ENCODE measurements at regions not wholly inside any gene's neighbourhood (a gene's known extent, or its start where the extent isn't known, plus 50 kb on each side); places are given as distances from the start of the nearest gene placed in this dataset.
"Not testable (repeated sequence)": the region's sequence is repeated elsewhere in the genome, so short reads cannot be mapped to it uniquely, and the experiment has no call there.

DNA sequence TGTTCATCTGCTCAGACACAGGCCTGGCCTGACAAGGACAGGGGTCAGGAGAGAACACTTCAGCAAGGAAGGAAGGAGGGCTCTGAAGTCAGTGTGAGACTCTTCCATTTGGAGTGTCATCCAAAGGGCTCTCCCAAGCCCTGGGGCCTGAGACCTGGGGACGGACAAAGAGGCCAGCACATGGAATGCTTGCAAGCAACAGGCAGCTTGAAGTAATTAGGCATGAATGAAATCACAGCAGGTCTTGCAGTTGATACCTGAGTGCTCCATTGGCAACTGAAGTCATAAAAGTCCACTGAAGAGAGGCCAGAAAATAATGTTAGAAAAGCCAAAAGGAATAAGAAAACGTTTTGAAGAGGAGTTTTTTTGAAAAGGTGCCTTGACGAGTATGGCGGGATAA, 231.7 kb downstream of the VAPA start:
- DNase-seq (no peak), ATAC-seq (no peak)
- H3K27me3 ChIP-seq = no peaks in the 10 kb centered on the region
- TF ChIP-seq, protein P1, sequence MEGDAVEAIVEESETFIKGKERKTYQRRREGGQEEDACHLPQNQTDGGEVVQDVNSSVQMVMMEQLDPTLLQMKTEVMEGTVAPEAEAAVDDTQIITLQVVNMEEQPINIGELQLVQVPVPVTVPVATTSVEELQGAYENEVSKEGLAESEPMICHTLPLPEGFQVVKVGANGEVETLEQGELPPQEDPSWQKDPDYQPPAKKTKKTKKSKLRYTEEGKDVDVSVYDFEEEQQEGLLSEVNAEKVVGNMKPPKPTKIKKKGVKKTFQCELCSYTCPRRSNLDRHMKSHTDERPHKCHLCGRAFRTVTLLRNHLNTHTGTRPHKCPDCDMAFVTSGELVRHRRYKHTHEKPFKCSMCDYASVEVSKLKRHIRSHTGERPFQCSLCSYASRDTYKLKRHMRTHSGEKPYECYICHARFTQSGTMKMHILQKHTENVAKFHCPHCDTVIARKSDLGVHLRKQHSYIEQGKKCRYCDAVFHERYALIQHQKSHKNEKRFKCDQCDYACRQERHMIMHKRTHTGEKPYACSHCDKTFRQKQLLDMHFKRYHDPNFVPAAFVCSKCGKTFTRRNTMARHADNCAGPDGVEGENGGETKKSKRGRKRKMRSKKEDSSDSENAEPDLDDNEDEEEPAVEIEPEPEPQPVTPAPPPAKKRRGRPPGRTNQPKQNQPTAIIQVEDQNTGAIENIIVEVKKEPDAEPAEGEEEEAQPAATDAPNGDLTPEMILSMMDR (IDR thresholded peaks at IDR 0.05) = no peak
- H3K4me3 ChIP-seq = no peak overlapping the region
- no peaks in the 10 kb centered on the region for H3K36me3 ChIP-seq
- H3K9me3 ChIP-seq = no peaks in the 10 kb centered on the region
- H3K27ac ChIP-seq = no peak overlapping the region
- intact Hi-C loops (cut with DNase I) = no loop called here
- H3K4me1 ChIP-seq = peaks cover 7 to 9% of the 10 kb centered on the region in 2 donors

DNA sequence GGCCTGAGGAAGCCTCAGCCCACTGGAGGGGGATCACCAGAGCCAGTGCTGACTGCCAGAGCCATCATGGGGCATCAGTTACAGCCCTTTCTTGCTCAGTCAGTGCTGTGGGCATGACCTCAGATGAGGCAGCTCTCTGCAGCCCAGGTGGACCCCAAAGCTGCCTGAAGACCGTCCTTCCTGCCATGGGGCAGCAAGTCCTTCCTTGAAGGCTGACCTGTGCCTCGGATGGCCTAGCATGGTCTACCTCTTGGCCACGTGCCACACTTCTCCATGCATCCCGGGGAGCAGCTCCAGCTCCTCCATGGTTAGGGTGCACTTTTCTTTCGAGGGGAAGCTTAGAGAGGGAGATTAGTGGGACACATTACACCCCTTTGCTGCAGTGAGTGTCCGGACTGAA, 233.4 kb downstream of the VAPA start:
- peaks cover 0 to 4% of the 10 kb centered on the region in 2 donors for H3K4me1 ChIP-seq
- H3K9me3 ChIP-seq = no peaks in the 10 kb centered on the region
- ATAC-seq (no peak), DNase-seq (no peak)
- no peaks in the 10 kb centered on the region for H3K27me3 ChIP-seq
- no peak overlapping the region for H3K4me3 ChIP-seq
- intact Hi-C loops (cut with DNase I) = no loop called here
- H3K36me3 ChIP-seq = no peaks in the 10 kb centered on the region
- no peak overlapping the region for H3K27ac ChIP-seq
- TF ChIP-seq, protein P1 (IDR thresholded peaks at IDR 0.05) = no peak

DNA sequence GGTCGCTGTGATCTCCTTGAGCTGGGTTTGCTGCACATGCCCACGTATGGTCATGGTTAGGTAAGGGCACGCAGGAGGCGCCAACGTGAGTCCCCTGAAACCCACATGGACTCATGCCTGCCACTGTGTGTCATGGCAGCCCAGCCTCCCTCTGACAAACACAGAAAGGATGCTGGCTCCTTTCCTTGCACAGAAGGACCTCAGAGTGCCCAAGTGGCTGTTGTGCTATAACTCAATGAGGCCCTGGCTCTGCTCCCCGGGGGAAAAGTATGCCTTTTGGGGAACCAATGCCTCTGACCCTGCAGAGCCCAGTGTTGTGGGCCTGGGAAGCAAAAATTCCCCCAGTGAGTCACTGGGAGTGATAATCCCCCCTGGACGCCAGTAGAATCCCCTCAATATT, 233.9 kb downstream of the VAPA start:
- no peaks in the 10 kb centered on the region for H3K4me1 ChIP-seq
- intact Hi-C loops (cut with DNase I) = no loop called here

DNA sequence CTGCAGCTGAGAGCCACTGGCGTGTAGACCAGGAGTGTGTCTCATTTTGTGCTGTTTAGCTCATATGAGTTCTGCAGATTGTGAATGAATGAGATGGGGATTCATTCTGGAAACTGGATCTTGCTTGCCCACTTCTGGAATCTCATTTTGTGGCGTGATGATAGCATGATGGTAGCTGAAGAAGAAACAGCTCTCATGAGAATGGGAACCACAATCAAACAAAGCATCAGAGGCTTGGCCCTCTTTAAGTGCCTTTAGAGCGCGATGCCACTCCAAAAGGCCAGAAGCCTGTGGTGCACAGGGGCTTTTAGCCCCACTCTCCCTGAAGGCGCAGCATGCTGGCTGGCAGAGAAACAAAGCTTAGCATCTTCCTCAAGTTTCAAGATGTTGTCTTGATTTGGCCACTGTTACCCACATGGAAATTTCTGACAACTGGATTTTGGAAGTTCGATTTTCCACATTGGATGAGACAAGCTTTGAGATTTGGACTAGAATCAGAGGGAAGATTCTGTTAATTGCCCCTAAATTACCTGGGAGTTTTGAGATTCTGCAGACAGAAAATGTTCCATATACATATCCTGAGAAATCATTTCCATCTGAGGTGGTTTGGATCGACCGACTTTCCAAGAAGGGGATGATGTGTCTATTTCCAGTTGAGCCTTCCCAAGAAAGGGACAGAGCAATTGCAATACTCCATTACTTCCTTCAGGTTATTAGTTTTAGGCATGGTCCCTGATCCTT, 234.5 kb downstream of the VAPA start:
- no peaks in the 10 kb centered on the region for H3K4me1 ChIP-seq
- no peaks in the 10 kb centered on the region for H3K27me3 ChIP-seq
- no peak for DNase-seq
- no peak overlapping the region for H3K4me3 ChIP-seq
- intact Hi-C loops (cut with DNase I) = no loop called here
- H3K9me3 ChIP-seq = no peaks in the 10 kb centered on the region
- TF ChIP-seq, protein P1 (IDR thresholded peaks at IDR 0.05) = no peak
- no peak for ATAC-seq
- H3K36me3 ChIP-seq = no peaks in the 10 kb centered on the region
- no peak overlapping the region for H3K27ac ChIP-seq

More for the DNA sequence above, 233.9 kb downstream of the VAPA start:
- H3K27me3 ChIP-seq = no peaks in the 10 kb centered on the region
- H3K27ac ChIP-seq = no peak overlapping the region
- no peak for DNase-seq
- no peak overlapping the region for H3K4me3 ChIP-seq
- H3K9me3 ChIP-seq = no peaks in the 10 kb centered on the region
- TF ChIP-seq, protein P1 (IDR thresholded peaks at IDR 0.05) = no peak
- no peaks in the 10 kb centered on the region for H3K36me3 ChIP-seq
- ATAC-seq = no peak

DNA sequence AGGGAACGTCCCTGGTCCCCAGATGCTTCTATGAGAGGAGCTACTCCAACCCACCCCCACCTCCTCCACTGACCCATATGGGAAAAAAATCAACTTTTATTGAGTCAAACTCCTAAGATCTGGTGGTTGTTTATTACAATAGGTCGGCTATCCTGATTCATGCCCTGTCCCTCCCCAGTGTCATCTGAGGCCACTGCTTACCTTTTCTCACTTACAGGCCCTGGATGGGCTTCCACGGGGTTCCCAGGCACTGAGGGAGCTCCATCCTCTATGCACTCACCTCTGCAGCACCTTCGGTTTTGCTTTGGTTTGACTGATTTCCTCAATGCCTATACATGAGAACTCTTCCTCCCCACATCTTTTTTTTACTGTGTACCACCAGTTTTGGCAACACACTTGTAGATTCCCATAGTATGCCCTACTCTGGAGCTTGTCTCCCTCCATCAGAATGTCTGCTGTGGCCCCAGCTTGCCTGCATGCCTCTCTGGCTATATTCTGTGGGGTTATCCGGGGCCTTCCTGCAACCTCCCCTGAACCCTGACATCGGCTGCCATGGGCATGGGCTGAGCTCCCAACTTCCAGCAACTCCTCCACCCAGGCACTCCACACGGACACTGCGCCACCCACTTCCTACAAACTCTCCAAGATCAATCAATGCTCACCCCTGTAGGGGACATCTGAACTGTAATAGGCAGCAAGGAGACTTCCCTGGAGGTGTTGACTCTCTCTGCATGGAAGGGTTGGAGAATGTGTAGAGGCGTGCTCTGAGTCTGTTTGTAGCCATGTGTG, 236.1 kb downstream of the VAPA start:
- no peaks in the 10 kb centered on the region for H3K27me3 ChIP-seq
- no peak for ATAC-seq
- no peak overlapping the region for H3K27ac ChIP-seq
- H3K36me3 ChIP-seq = no peaks in the 10 kb centered on the region
- TF ChIP-seq, protein P1 (IDR thresholded peaks at IDR 0.05) = no peak
- H3K4me1 ChIP-seq = no peaks in the 10 kb centered on the region
- no peak for DNase-seq
- no peak overlapping the region for H3K4me3 ChIP-seq
- intact Hi-C loops (cut with DNase I) = no loop called here
- H3K9me3 ChIP-seq = no peaks in the 10 kb centered on the region

DNA sequence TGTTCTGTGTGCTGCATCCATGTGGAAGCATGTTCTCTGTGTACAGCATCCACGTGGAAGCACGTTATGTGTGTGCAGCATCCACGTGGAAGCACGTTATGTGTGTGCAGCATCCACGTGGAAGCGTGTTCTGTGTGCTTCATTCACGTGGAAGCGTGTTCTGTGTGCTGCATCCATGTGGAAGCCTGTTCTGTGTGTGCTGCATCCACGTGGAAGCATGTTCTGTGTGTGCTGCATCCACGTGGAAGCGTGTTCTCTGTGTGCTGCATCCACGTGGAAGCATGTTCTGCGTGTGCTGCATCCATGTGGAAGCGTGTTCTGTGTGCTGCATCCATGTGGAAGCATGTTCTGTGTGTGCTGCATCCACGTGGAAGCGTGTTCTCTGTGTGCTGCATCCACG, 236.8 kb downstream of the VAPA start:
- intact Hi-C loops (cut with DNase I); H3K27me3 ChIP-seq; H3K4me1 ChIP-seq; DNase-seq; ATAC-seq; H3K9me3 ChIP-seq; H3K36me3 ChIP-seq; H3K4me3 ChIP-seq; H3K27ac ChIP-seq: not testable (repeated sequence)
